A549 (cell line): ENCODE measurements at regions not wholly inside any gene's neighbourhood (a gene's known extent, or its start where the extent isn't known, plus 50 kb on each side); places are given as distances from the start of the nearest gene placed in this dataset.

Experiments used
- ATAC-seq, 2 experiments: fragments of 200-7000 bp in 1 of 2; fragments of >200 bp in 1 of 2; cut with Nextera tagmentation in 1 of 2; cut with Tn5 transposase in 1 of 2; 3 replicates each; pipeline versions ENCODE4 v1.8.0 to v1.9.1; 2018 to 2020; ENCODE audit warnings: mild to moderate bottlenecking in 1 of 2, moderate library complexity in 1 of 2
- CTCF ChIA-PET: fragments of 300-600 bp; sonication (Branson Sonifier 250); formaldehyde crosslinking; extraction: SDS; loops from one replicate; lab custom pipeline; 2021; ENCODE audit warnings: antibody characterized with exemption, inconsistent platforms; lab: Yijun Ruan, JAX
- POLR2A ChIA-PET: fragments of 350-600 bp; formaldehyde crosslinking; extraction: SDS; loops from one replicate; lab custom pipeline; 2021; ENCODE audit warnings: antibody characterized with exemption, inconsistent platforms; lab: Yijun Ruan, JAX
- DNase-seq, 2 experiments: peaks; one replicate each; pipeline versions ENCODE4 v3.0.0 to v3.0.0-alpha.2; 2011 to 2016; ENCODE audit warnings: low read depth in 1 of 2, low spot score in 1 of 2
- FAIRE-seq: peaks from 2 replicates; lab custom pipeline; 2011; peaks lifted over from hg19 to GRCh38; lab: Jason Lieb, UNC
- H3K27ac ChIP-seq, 2 experiments: fragments of >200 bp; sonication (Bioruptor Twin); formaldehyde crosslinking; 3 replicates each; pipeline ENCODE4 v1.5.1; 2016 to 2017
- H3K4me1 ChIP-seq: fragments of >200 bp; sonication (Bioruptor Twin); formaldehyde crosslinking; 3 replicates; pipeline ENCODE4 v1.6.1; 2016
- H3K4me2 ChIP-seq: fragments of >200 bp; sonication (Bioruptor Twin); formaldehyde crosslinking; 3 replicates; pipeline ENCODE4 v1.6.1; 2016
- H3K4me3 ChIP-seq: fragments of >200 bp; sonication (Bioruptor Twin); formaldehyde crosslinking; 3 replicates; pipeline ENCODE4 v1.5.1; 2016
- H3K9me3 ChIP-seq: fragments of >200 bp; sonication (Bioruptor Twin); formaldehyde crosslinking; 3 replicates; pipeline ENCODE4 v1.6.1; 2016
- BHLHE40 ChIP-seq: IDR thresholded peaks from 2 replicates; pipeline ENCODE4 v1.6.1; 2012; ENCODE audit warnings: low read depth, low read length, inconsistent platforms
- CHD2 ChIP-seq: fragments of 150-350 bp; IDR thresholded peaks from 2 replicates; pipeline ENCODE4 v1.6.1; 2014; ENCODE audit warnings: low read length; ENCODE audit not compliant: partially characterized antibody
- EHF ChIP-seq: fragments of 250-450 bp; sonication (Bioruptor Pico); IDR thresholded peaks from 2 replicates; pipeline ENCODE4 v1.5.0; 2020; ENCODE audit warnings: mild to moderate bottlenecking
- ESRRA ChIP-seq: fragments of 150-350 bp; IDR thresholded peaks from 2 replicates; pipeline ENCODE4 v1.6.1; 2014; ENCODE audit warnings: mild to moderate bottlenecking, low read length, borderline replicate concordance
- FOSL2 ChIP-seq, 2 experiments: fragments of 450-650 bp in 1 of 2; fragments of >200 bp in 1 of 2; sonication (Bioruptor Twin) in 1 of 2; formaldehyde crosslinking; IDR thresholded peaks; 2 replicates each; pipeline versions ENCODE4 v1.5.0 to v1.6.1; 2016 to 2020; ENCODE audit warnings: mild to moderate bottlenecking in 1 of 2, moderate library complexity in 1 of 2
- FOXS1 ChIP-seq: fragments of 250-450 bp; sonication (Bioruptor Pico); IDR thresholded peaks from 2 replicates; pipeline ENCODE4 v1.5.0; 2020; ENCODE audit warnings: mild to moderate bottlenecking, moderate library complexity
- GATA3 ChIP-seq: IDR thresholded peaks from 2 replicates; pipeline ENCODE4 v1.6.1; 2012; ENCODE audit warnings: borderline replicate concordance
- HDAC2 ChIP-seq: fragments of 200-600 bp; sonication (generic); IDR thresholded peaks from 2 replicates; pipeline ENCODE4 v1.6.1; 2016
- HEYL ChIP-seq: fragments of 250-450 bp; sonication (Bioruptor Pico); IDR thresholded peaks from 2 replicates; pipeline ENCODE4 v1.8.0; 2021; ENCODE audit warnings: mild to moderate bottlenecking, moderate library complexity
- HOXB13 ChIP-seq: fragments of 250-450 bp; sonication (Bioruptor Pico); IDR thresholded peaks from 2 replicates; pipeline ENCODE4 v1.5.0; 2020; ENCODE audit warnings: low read depth, mild to moderate bottlenecking, moderate library complexity
- JUN ChIP-seq, 2 experiments: fragments of >200 bp; sonication (Bioruptor Twin); formaldehyde crosslinking; IDR thresholded peaks; 2 replicates in 1 of 2; 3 replicates in 1 of 2; pipeline ENCODE4 v1.6.1; 2016 to 2017
- NR3C1 ChIP-seq: fragments of >200 bp; sonication (Bioruptor Twin); formaldehyde crosslinking; IDR thresholded peaks from 3 replicates; pipeline ENCODE4 v1.6.1; 2017
- RARB ChIP-seq: fragments of 250-450 bp; sonication (Bioruptor Pico); IDR thresholded peaks from 2 replicates; pipeline ENCODE4 v1.8.0; 2021; ENCODE audit warnings: mild to moderate bottlenecking, moderate library complexity
- SMC3 ChIP-seq: fragments of >200 bp; sonication (Bioruptor Twin); formaldehyde crosslinking; IDR thresholded peaks from 3 replicates; pipeline ENCODE4 v1.6.1; 2018; ENCODE audit warnings: inconsistent platforms
- TFCP2L1 ChIP-seq: fragments of 250-450 bp; sonication (Bioruptor Pico); IDR thresholded peaks from 2 replicates; pipeline ENCODE4 v1.5.0; 2021; ENCODE audit warnings: mild to moderate bottlenecking
- TP53 ChIP-seq: fragments of 250-450 bp; sonication (Bioruptor Pico); IDR thresholded peaks from 2 replicates; pipeline ENCODE4 v1.5.0; 2021; ENCODE audit warnings: mild to moderate bottlenecking, moderate library complexity
- ZNF302 ChIP-seq: fragments of 250-450 bp; sonication (Bioruptor Pico); IDR thresholded peaks from 2 replicates; pipeline ENCODE4 v1.9.0; 2021; ENCODE audit warnings: inconsistent platforms, mild to moderate bottlenecking, moderate library complexity
- ZSCAN20 ChIP-seq: fragments of 250-450 bp; sonication (Bioruptor Pico); IDR thresholded peaks from 2 replicates; pipeline ENCODE4 v1.8.0; 2022; ENCODE audit warnings: mild to moderate bottlenecking, moderate library complexity
- WGBS: methylation state at CpG from one replicate; pipeline ENCODE4 v1.1.6; 2017; ENCODE audit errors: missing lambda C conversion rate; 5-methylcytosine and 5-hydroxymethylcytosine counted together
- TF ChIP-seq, protein P1 (sequence below): fragments of 250-450 bp; sonication (Bioruptor Pico); IDR thresholded peaks from 2 replicates; pipeline ENCODE4 v1.5.0; 2020; ENCODE audit warnings: low read depth, mild to moderate bottlenecking, moderate library complexity
- TF ChIP-seq, protein P2 (sequence below): fragments of >200 bp; sonication (Bioruptor Twin); formaldehyde crosslinking; IDR thresholded peaks from 3 replicates; pipeline ENCODE4 v1.6.1; 2016
- TF ChIP-seq, protein P3 (sequence below): IDR thresholded peaks from 2 replicates; pipeline ENCODE4 v1.6.1; 2012; ENCODE audit warnings: low read depth, borderline replicate concordance
- TF ChIP-seq, protein P4 (sequence below): fragments of 250-450 bp; sonication (Bioruptor Pico); IDR thresholded peaks from 2 replicates; pipeline ENCODE4 v1.5.0; 2021; ENCODE audit warnings: mild to moderate bottlenecking, moderate library complexity, borderline replicate concordance
- TF ChIP-seq, protein P5 (sequence below): IDR thresholded peaks from 2 replicates; pipeline ENCODE4 v1.6.1; 2012
- TF ChIP-seq, protein P6 (sequence below): fragments of 200-600 bp; sonication (generic); IDR thresholded peaks from 2 replicates; pipeline ENCODE4 v1.6.1; 2016; ENCODE audit warnings: antibody characterized with exemption, mild to moderate bottlenecking, moderate library complexity

DNA sequence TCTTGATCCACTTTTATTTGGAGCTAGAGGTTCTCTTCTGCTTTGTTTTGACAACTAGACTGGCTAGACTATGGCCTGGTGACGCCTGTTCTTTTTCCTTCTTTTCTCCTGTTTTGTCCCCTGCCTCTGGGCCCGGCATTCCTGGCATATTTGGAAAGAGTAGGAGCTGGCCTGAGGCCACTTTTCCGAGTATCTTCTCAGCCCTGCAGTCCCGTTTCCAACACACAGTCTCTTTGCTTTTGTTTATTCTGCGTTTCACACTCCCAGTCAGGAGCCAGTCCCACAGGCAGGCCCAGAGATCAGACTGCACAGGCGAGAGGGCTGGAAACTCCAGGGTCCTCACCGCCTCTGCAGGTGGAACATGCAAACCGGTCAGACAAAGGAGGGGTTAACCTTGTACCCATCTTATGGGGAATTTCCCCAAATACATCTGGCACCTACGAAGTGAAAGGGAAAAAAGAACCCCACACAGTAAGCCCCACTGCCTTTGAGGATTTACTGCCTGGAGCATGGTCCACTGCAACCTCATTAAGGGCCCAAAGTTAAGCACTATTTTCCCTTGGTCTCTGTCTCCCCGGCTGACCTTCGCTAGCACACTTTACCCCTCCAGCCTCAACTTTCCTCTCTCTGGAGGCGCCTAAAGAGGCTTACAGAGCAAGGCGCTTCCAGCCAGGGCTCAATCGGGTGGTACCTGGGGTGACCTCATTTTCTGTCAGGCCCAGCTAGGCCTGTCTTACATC is 141.1 kb downstream of the TOMM20 start:
- FAIRE-seq: no peak
- POLR2A ChIA-PET: interaction anchor here (1.9 kb wide), 1 partner anchor 9 kb away, joined by 5 read pairs; no protein-coding TSS in a partner anchor
- no peak overlapping the region for H3K4me3 ChIP-seq

DNA sequence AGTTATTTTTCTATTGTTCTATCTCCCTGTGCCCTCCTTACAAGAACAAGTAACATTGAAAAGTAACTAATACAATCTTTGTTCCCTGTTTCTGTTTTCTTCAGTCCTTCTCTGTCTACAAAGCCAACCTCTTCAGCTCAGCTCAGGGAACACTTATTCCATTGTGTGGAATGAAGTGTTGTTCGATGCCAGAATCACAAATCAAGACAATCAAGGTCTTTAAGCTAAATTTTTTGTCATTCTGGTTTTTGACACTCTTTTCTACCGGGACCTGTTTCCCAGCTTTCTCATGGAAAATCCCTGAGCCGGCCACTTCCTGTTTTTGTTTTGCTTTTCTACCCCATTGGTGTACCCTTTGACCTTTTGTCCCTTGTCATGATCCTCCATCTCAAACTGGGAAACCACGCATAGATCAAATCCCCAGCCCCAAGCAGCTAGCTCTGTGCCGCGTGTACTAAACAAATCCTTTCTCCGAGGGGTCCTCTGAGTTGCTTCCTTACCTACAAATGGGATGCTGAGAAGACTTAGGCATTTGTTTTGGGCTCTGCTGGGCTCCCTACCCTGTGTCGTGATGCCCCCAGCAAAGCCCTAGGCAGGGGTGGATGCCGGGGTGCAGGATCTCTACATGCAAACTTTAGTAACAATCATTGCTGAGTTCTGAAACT is 141.8 kb downstream of the TOMM20 start:
- peak; percentile 13; the same call in 1 of the 2 replicates for TF ChIP-seq ZSCAN20
- TF ChIP-seq TP53 (CRISPR knock-in tag): peak; percentile 58; the same call in 1 of the 2 replicates
- TF ChIP-seq, protein P1, sequence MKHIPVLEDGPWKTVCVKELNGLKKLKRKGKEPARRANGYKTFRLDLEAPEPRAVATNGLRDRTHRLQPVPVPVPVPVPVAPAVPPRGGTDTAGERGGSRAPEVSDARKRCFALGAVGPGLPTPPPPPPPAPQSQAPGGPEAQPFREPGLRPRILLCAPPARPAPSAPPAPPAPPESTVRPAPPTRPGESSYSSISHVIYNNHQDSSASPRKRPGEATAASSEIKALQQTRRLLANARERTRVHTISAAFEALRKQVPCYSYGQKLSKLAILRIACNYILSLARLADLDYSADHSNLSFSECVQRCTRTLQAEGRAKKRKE (CRISPR knock-in tag): peak; percentile 2; the same call in 1 of the 2 replicates
- peak; percentile 20; the same call in 1 of the 2 replicates for TF ChIP-seq HOXB13 (CRISPR knock-in tag)
- TF ChIP-seq ZNF302: no peak
- TF ChIP-seq, protein P2, sequence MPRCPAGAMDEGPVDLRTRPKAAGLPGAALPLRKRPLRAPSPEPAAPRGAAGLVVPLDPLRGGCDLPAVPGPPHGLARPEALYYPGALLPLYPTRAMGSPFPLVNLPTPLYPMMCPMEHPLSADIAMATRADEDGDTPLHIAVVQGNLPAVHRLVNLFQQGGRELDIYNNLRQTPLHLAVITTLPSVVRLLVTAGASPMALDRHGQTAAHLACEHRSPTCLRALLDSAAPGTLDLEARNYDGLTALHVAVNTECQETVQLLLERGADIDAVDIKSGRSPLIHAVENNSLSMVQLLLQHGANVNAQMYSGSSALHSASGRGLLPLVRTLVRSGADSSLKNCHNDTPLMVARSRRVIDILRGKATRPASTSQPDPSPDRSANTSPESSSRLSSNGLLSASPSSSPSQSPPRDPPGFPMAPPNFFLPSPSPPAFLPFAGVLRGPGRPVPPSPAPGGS: no peak
- no peak for TF ChIP-seq RARB (CRISPR knock-in tag)
- WGBS: 56% methylated on average over 9 of the region's 9 CpGs
- H3K9me3 ChIP-seq: no peaks in the 10 kb centered on the region
- peak overlapping the region; percentile 78 to 86 for H3K27ac ChIP-seq
- H3K4me1 ChIP-seq: peaks cover 40% of the 10 kb centered on the region
- CTCF ChIA-PET: interaction anchor here (0.5 to 0.6 kb wide), 3 partner anchors 29 to 63 kb away, joined by 3 to 4 read pairs (median 4); no protein-coding TSS in a partner anchor
- no peak overlapping the region for H3K4me3 ChIP-seq
- POLR2A ChIA-PET: interaction anchor here (0.7 to 1.9 kb wide), 2 partner anchors 8 to 93 kb away, joined by 4 to 5 read pairs; no protein-coding TSS in a partner anchor
- peak overlapping the region; percentile 50 for H3K4me2 ChIP-seq
- ATAC-seq: peak in 1 of 2 experiments; percentile 51; a peak in 4 of 6 replicates
- DNase-seq: no peak
- no peak for FAIRE-seq

More for the DNA sequence above, 141.1 kb downstream of the TOMM20 start:
- CTCF ChIA-PET: interaction anchor here (0.6 kb wide), 1 partner anchor 44 kb away, joined by 4 read pairs; no protein-coding TSS in a partner anchor
- peak; percentile 55 to 89 for DNase-seq
- H3K4me1 ChIP-seq: peaks cover 34% of the 10 kb centered on the region
- peak overlapping the region; percentile 78 to 86 for H3K27ac ChIP-seq
- peak overlapping the region; percentile 50 for H3K4me2 ChIP-seq
- TF ChIP-seq NR3C1: no peak
- no peak for TF ChIP-seq ESRRA
- TF ChIP-seq HDAC2: no peak
- TF ChIP-seq FOXS1 (CRISPR knock-in tag): 0 out of 2 replicates have a peak, but pooled peaks have one; percentile 11
- TF ChIP-seq, protein P3, sequence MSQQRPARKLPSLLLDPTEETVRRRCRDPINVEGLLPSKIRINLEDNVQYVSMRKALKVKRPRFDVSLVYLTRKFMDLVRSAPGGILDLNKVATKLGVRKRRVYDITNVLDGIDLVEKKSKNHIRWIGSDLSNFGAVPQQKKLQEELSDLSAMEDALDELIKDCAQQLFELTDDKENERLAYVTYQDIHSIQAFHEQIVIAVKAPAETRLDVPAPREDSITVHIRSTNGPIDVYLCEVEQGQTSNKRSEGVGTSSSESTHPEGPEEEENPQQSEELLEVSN: no peak
- no peak for TF ChIP-seq BHLHE40
- TF ChIP-seq JUN (IDR thresholded peaks at IDR 0.05): 0 out of 5 replicates have a peak, but pooled peaks of 1 of the 2 experiments have one; percentile 42
- TF ChIP-seq, protein P4, sequence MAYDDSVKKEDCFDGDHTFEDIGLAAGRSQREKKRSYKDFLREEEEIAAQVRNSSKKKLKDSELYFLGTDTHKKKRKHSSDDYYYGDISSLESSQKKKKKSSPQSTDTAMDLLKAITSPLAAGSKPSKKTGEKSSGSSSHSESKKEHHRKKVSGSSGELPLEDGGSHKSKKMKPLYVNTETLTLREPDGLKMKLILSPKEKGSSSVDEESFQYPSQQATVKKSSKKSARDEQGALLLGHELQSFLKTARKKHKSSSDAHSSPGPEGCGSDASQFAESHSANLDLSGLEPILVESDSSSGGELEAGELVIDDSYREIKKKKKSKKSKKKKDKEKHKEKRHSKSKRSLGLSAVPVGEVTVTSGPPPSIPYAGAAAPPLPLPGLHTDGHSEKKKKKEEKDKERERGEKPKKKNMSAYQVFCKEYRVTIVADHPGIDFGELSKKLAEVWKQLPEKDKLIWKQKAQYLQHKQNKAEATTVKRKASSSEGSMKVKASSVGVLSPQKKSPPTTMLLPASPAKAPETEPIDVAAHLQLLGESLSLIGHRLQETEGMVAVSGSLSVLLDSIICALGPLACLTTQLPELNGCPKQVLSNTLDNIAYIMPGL (CRISPR knock-in tag): no peak
- TF ChIP-seq HOXB13 (CRISPR knock-in tag): peak; percentile 32; the same call in 1 of the 2 replicates
- no peak for TF ChIP-seq FOSL2 (IDR thresholded peaks at IDR 0.05)
- TF ChIP-seq FOSL2 (CRISPR knock-in tag; IDR thresholded peaks at IDR 0.05): peak; percentile 55
- TF ChIP-seq, protein P5, sequence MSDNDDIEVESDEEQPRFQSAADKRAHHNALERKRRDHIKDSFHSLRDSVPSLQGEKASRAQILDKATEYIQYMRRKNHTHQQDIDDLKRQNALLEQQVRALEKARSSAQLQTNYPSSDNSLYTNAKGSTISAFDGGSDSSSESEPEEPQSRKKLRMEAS: peak; percentile 46; the same call in 1 of the 2 replicates
- TF ChIP-seq GATA3: peak; percentile 55; the same call in 1 of the 2 replicates
- TF ChIP-seq, protein P6, sequence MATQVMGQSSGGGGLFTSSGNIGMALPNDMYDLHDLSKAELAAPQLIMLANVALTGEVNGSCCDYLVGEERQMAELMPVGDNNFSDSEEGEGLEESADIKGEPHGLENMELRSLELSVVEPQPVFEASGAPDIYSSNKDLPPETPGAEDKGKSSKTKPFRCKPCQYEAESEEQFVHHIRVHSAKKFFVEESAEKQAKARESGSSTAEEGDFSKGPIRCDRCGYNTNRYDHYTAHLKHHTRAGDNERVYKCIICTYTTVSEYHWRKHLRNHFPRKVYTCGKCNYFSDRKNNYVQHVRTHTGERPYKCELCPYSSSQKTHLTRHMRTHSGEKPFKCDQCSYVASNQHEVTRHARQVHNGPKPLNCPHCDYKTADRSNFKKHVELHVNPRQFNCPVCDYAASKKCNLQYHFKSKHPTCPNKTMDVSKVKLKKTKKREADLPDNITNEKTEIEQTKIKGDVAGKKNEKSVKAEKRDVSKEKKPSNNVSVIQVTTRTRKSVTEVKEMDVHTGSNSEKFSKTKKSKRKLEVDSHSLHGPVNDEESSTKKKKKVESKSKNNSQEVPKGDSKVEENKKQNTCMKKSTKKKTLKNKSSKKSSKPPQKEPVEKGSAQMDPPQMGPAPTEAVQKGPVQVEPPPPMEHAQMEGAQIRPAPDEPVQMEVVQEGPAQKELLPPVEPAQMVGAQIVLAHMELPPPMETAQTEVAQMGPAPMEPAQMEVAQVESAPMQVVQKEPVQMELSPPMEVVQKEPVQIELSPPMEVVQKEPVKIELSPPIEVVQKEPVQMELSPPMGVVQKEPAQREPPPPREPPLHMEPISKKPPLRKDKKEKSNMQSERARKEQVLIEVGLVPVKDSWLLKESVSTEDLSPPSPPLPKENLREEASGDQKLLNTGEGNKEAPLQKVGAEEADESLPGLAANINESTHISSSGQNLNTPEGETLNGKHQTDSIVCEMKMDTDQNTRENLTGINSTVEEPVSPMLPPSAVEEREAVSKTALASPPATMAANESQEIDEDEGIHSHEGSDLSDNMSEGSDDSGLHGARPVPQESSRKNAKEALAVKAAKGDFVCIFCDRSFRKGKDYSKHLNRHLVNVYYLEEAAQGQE: no peak
- TF ChIP-seq EHF (CRISPR knock-in tag): peak; percentile 36
- TF ChIP-seq CHD2: no peak
- TF ChIP-seq HEYL: peak; percentile 14; the same call in 1 of the 2 replicates
- 0 out of 2 replicates have a peak, but pooled peaks have one; percentile 19 for TF ChIP-seq TFCP2L1 (CRISPR knock-in tag)
- 0 out of 3 replicates have a peak, but pooled peaks have one; percentile 13 for TF ChIP-seq SMC3
- 0 out of 2 replicates have a peak, but pooled peaks have one; percentile 38 for TF ChIP-seq ZSCAN20
- peak; percentile 88 to 94 for ATAC-seq
- 32% methylated on average over 14 of the region's 14 CpGs for WGBS
- no peaks in the 10 kb centered on the region for H3K9me3 ChIP-seq
